NCI-H774 (cell line): ENCODE measurements at regions not wholly inside any gene's neighbourhood (a gene's known extent, or its start where the extent isn't known, plus 50 kb on each side); places are given as distances from the start of the nearest gene placed in this dataset.

ENCODE experiments used
- DNase-seq: peaks from one replicate; lab custom pipeline; 2025; lab: John Stamatoyannopoulos, UW

GRCh38 chr14:61625165-61625564 is 70.1 kb upstream of the HIF1A start:
- DNase-seq, result no peak

GRCh38 chr14:61627612-61628011 is 67.7 kb upstream of the HIF1A start:
- no peak for DNase-seq

GRCh38 chr14:61628016-61628725 is 67.1 kb upstream of the HIF1A start:
- DNase-seq, result no peak

- no peak for DNase-seq
Observed at GRCh38 chr14:61630399-61631044, 64.8 kb upstream of the HIF1A start.

- no peak for DNase-seq
Observed at GRCh38 chr14:61631045-61631687, 64.1 kb upstream of the HIF1A start.

GRCh38 chr14:61632401-61632800 is 62.9 kb upstream of the HIF1A start:
- no peak for DNase-seq

- no peak for DNase-seq
Observed at GRCh38 chr14:61632807-61633206, 62.5 kb upstream of the HIF1A start.

- no peak for DNase-seq
Observed at GRCh38 chr14:61636291-61636690, 59.0 kb upstream of the HIF1A start.

- no peak for DNase-seq
Observed at GRCh38 chr14:61636779-61637178, 58.5 kb upstream of the HIF1A start.

- no peak for DNase-seq
Observed at GRCh38 chr14:61638595-61639387, 56.5 kb upstream of the HIF1A start.

- no peak for DNase-seq
Observed at GRCh38 chr14:61640158-61641136, 54.9 kb upstream of the HIF1A start.

- DNase-seq, result no peak
Observed at GRCh38 chr14:61641914-61642613, 53.2 kb upstream of the HIF1A start.

- no peak for DNase-seq
Observed at GRCh38 chr14:61642614-61642982, 52.7 kb upstream of the HIF1A start.

GRCh38 chr14:61643555-61643954 is 51.8 kb upstream of the HIF1A start:
- no peak for DNase-seq

GRCh38 chr14:61644175-61644574 is 51.1 kb upstream of the HIF1A start:
- DNase-seq, result no peak

- DNase-seq, result no peak
Observed at GRCh38 chr14:61644834-61645233, 50.5 kb upstream of the HIF1A start.

GRCh38 chr14:61645247-61645646 is 50.1 kb upstream of the HIF1A start:
- DNase-seq, result no peak
